ENCODE measurements at regions not wholly inside any gene's neighbourhood (a gene's known extent, or its start where the extent isn't known, plus 50 kb on each side); places are given as distances from the start of the nearest gene placed in this dataset.
"Not testable (repeated sequence)": the region's sequence is repeated elsewhere in the genome, so short reads cannot be mapped to it uniquely, and the experiment has no call there.

DNA sequence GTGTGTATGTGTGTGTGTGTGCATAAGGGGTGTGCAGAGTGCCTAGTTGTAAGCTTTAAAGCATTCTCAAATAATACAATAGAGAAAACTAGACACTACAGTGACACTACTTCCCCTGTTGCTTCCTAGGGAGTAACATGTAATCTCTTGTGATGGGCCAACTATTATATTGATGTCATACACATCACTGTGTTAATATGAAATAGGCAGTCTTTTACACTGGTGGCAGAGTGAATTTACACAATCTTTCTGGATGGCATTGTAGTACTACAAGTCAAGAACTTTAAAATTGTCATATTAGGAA, 488.0 kb upstream of the ZEB2 start:
- DNase-seq, result no peak

DNA sequence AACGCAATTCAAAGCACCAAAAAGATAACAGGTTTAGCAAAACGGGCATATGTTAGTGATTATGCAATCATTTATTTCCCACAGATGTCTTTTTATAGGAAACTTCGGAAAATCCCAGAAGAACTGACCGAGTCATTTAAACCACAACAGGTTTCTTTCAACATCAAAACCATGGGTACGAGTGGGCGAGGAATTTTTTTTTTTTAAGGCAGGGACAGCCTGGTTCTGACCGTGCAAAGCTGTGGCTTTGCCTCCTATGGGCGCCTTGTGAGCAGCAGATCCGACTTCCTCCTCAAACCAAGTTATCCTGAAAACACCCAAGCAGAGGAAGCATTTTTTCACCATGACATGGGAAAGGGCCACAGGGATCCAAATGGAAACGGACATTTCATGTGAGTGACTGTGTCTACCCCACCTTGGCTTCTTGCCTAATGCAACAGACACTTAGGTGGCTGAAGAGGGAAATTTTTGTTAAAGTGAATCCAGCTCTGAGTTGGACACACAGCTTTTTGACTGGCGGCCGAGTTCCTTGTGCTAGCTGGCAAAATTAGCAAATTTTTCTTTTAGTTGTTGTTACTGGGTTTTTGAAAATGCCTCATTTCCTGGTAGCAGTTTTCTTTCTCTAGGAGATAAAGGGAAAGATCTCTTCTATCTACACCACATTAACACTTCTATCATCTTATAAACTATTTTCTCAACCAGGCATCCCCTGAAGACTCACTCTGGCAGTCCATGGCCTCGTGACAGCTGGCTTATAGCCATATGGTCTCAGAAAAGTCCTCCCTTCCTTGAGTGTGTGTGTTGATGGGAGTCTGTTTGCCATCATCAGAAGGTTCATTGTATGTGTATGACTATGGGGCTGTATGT, 487.4 kb upstream of the ZEB2 start:
- DNase-seq, result no peak

DNA sequence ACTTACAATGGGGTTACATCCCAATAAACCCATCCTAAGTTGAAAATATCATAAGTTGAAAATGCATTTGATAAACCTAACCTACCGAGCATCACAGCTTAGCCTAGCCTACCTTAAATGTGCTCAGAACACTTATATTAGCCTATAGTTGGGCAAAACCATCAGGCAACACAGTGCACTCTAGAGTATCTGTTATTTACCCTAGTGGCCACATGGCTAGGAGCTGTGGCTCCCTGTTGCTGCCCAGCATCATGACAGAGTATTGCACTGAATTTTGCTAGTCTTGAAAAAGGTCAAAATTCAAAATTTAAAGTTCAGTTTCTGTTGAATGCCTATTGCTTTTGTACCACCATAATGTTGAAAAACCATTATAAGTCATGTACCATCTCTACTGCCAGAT, 482.7 kb upstream of the ZEB2 start:
- no peak for DNase-seq

DNA sequence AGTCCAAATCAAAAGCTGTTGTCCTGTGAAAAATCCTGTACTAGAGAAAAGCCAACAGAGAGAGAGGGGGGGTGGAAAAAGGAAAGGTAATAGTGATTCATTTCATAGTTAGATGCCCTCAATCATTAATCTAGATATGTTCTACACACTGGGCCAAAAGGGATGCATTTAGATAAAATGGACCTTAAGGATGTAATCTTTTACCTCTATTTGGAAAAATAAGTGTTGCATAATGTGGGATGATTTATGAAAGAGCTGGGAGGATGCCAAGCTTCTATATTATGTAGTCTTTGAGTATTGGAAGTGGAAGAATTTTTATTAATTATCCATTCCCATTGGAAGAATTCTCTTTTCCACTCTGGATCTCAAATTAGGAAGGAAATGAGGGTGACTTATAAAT, 480.5 kb upstream of the ZEB2 start:
- no peak for DNase-seq

DNA sequence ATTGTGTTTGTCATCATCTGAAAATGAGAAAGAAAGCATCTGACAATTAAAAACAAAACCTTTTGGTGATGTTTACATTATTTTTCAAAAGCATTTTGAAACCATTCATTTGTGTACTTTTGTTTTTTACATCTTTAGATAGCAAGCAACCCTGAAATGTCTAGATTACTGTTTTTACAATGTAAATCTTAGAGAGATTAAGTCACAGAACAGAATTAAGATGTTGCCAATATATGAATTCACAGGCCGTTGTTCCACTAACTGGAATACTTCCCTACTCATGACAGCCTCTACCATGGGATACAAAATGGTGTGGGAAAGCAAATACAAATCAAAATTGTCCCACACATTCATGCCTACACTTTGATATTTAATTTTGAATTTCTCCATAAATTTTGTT, 480.0 kb upstream of the ZEB2 start:
- DNase-seq, result no peak

DNA sequence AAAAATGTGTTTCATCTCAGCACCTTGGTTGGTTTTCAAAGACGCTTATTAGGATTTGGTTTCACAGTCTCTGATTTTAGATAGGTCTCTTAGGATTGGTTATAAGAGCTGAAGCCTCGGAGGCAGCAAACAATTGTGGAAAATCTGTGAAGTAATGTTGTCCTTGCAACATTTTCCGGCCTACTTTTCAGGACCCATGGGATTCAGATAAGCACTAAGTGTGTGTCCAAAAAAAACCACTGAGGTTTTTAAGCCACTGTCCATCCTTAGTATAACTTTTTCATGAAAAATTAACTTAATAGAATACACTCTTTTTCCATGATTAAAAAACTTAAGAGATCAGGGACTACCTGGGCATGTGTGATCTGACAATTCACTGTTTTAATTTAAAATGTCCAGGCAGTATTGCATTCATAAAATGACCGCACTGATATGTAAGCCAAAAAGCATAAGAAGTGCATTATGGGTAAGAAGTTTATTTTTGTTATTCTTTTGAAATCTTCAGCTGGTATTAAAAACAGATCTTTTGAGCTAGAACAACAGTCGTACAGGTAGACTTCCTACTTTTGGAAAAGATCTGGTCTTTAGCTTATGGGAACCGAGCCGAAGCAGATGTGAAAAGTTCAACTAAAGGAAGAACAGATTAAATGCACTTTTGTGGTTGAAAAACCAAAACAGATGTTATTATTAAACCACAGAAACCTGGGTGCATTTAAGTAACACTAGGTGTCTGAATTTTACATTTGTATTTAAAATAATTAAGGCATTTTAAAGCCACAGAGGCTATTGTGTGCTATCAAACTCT, 479.4 kb upstream of the ZEB2 start:
- no peak for DNase-seq

DNA sequence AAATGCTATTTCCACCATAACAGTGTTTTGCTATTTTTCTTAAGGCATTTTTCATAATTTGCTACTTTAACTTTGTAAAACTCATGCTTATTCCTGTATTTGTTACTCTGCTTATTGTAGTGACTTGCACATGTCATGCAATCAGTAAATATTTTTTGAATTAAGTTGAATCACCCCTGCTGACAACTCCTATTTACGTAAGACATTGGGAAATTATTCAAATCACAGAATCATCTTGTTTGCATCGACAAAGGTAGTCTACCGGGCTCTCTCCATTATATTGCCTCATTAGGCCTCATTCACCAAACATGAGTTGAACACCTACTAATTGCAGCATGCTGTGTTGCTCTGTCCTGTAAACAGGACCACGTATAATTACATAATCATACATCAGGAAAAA, 478.5 kb upstream of the ZEB2 start:
- DNase-seq, result no peak

DNA sequence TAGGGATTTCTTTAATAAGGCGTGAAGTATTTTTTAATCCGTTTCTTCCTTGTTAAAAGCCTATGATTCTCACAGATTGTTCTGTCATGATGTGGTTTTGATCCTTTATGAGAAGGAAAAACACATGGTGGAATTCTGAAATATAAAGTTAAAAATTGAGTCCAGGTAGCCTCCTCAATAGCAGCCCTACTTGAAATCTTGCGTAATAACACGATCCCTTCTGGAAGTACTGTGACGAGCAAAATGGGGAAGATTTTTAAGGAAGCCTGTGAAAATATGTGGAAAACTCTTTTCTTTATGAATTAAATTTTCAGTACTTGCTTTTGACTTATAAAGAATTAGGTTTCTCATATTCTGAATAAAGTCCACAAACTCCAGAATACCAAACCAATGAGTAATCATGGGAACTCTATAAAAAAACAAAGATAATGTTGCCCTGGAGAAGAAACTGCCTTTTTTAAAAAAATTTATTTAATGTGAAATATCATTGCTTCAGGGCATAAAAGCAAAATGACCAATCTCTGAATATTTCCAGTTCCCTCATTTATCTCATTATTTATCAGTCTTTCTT, 476.4 kb upstream of the ZEB2 start:
- no peak for DNase-seq

DNA sequence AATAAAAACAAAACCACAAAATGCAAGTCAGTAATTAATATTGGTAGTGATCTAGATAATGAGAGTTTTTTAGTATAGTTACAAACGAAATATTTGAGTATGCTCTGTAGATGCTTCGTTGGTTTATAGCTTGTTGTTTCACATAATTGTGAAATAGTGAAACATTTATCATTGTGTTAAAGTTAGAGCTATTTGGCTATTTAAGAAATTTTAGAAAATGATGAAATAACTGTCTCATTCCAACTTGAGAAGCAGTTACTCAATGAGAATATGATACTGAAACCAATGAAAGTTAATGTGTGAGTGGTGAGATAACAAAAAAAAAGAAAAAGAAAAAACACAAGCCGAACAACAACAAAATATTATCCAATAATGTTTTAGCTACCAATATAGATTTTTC, 475.6 kb upstream of the ZEB2 start:
- DNase-seq, result no peak

DNA sequence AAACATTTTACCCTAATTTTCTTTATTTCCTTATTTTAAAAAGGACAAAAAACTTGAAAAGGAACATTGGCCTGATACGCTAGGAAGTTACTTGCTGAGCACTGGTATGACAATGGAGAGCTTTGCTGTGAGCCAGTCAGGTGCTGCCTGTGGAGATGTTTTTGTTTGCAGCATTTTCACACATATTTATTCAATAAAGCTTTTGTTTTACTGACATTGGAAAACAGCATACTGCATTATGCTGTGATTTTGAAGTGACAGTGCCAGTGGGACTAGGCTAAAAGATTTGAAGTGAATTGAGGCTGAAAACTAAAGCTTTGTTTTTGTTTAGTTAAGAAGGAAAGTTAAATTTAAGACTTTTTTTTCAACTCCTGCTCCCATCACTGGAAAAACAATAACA, 470.7 kb upstream of the ZEB2 start:
- no peak for DNase-seq

DNA sequence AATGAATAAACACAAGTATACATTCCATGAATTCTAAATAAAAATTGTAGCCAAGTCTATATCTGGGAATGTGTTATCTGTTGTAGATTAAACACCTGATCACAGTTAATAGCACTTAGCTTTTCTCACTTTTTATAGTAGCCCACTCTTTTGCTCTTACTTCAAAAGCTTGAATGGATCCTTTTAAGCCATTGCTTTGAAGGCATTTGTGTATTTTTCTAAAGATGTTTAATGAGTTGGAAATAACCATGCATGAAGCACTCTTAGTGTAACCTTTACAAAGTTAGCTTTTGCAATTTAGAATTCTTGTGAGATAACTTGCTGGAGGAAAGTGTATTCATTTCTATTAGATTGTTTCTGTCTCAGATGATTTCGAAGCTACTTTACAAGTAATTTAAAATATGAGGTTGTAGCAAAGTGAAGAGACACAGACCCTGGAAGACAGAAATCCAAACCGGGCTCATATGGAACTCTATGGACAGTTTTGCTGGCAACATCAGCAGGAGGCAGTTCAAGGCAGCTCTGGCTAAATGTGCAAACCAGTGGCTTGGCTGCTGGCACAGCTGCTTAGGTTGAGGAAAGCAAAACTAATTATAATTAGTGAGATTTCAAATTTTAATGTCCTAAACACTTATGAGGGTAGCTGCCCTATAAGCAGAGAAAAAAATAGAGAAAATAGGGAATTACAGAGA, 469.8 kb upstream of the ZEB2 start:
- no peak for DNase-seq

DNA sequence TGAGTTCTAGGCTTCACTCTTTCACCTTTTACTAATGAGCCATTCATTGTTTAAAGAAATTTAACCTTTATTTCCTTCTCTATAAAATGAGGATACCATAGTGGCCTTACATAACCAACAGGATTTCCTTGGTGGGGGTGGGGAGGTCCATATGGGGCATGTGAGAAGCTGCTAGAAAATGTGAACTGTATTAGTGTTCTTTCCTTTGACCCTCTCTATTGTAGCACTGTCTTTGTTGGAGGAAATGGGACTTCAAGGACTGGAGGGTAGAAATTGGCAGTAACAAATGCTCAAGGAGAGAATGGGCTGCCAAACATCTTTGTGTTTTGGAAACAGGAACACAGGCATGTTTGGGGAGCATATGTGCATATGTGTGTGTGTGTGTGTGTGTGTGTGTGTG, 468.7 kb upstream of the ZEB2 start:
- no peak for DNase-seq

DNA sequence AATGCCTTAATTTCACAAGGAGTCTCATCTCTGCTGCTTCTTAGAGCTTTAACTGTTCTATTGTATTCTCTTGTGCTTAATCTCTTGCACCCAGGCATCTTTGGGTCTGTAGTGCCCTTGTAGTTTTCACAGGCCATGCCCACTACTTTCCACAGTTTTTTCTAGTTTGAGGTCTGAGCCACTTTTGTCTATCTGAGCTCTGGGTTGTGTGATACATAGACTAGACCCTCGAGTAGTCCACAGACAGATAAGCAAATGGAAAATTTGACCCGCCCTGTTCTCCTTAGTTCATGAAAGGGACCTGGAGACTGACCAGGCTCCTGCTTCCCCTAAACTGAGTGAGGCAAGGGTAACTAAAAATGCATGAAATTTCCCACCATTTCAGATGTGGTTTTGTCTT, 466.8 kb upstream of the ZEB2 start:
- no peak for DNase-seq

DNA sequence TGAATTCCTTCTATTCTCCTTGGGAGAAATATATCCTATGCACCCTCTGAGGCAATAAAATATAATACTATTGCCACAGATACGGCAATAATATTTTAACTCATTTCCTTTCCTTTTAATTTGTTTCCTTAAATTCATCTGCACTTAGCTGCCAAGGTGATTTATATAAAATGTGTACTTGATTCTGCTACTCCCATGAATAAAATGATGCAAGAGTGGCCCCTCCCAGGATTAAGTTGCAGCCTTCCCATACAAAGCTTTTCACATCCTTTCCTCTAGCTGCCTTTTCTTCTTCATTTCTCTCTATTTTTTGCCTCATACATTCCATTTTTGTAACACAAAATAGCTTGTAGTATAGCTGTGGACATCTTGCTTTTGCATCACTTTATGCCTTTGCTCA, 464.1 kb upstream of the ZEB2 start:
- no peak for DNase-seq

DNA sequence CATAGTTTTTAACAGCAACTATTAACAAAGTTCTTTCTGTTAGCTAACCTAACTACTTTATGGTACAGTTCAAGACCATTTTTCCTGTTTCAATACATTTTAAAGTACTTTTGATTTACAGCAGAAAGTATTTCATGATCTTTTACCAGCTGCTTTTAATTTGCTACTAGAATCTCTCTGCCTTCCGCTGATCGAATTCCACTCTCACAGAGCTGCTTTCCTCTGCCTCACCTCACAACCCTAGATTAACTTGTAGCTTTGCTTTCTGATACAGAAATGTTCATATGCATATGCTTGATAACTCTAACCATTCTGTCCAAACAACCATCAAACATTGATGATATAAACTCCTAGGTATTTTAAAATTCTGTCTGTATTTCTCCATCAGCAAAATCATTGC, 463.2 kb upstream of the ZEB2 start:
- no peak for DNase-seq

DNA sequence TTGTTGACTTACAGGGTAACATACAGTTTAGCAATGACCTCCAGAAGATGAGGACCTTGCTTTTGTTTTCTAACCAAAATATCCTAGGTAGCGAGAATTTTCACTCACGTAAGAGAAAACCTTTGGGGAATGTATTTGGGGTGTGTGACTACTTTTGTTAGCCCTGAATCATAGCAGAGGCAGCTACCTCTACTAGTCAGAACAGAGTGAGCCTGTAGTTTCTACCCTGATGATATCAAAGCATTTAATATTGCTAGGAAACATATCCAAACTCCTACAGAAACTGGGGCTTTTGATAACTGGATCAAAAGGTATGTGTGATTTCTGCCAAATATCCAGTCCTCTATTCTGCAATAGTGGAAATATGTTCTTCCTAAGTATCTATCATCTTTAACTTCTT, 462.6 kb upstream of the ZEB2 start:
- no peak for DNase-seq

DNA sequence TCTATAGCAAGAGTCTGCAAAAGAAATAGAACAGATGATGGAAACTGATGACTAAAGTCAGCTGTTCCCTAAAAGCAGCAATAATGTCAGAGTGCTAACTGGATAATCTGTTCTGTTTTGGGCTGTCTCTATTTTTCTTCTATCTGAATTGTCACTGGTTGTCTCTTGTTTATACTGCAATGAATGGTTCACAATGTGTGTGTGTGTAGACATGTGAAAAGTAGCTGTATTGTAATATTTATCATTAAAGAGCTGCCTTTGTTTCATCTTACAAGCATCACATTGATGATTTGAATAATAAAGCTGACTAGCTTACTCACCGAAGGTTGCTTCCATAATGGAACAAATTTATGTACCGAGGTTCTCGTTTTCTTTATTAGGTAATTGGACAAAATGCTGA, 456.0 kb upstream of the ZEB2 start:
- no peak for DNase-seq

DNA sequence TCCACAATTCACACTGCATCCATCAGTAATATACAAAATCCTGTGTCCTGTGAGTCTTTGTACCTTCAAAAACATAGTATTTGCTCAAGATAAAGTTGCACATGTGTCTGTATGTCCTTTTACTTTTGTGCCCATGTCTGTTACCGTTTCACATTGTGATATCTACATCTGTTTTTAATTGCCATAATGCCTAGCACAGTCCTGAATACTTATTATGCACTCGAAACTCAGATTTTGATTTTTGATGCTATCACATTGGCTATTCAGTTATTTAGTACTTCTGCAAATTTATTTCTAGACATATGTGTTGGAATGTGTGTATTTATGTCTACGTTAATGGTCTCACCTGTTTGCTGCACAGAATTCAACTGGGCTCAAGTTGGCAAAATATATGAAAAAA, 452.8 kb upstream of the ZEB2 start:
- no peak for DNase-seq

DNA sequence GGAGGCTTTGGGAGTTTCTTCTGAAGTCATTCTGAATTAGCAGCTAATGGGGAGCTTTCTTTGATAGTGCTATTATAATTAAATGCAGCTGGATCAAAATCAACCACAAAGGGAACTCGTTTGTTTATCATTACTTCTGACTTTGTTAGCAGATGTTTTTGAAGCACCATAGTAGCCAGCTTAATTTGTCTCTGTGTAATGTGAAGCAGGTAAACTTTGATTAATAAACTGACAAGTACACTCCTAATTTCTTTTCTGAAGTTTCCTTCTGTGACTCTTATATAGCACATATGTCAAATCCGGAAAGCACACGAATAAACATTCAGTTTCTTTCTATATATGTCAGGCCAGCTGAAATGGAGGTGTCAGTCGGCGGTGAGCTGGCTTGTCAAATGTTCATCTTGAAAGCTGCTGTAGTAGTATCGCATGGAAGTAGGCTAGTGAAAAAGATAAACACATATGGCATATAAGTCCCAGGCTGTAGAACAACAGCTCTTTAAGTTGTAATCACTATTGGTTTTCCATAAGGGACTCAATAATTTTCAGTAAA, 451.9 kb upstream of the ZEB2 start:
- no peak for DNase-seq

DNA sequence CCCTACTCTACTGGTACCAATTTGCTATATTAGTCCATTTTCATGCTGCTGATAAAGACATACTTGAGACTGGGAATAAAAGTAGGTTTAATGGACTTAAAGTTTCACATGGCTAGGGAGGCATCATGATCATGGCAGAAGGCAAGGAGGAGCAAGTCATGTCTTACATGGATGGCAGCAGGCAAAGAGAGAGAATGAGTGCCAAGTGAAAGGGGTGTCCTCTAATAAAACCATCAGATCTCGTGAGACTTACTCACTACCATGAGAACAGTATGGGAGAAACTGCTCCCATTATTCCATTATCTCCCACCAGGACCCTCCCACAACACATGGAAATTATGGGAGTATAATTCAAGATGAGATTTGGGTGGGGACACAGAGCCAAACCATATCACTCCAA, 450.5 kb upstream of the ZEB2 start:
- not testable (repeated sequence) for DNase-seq

DNA sequence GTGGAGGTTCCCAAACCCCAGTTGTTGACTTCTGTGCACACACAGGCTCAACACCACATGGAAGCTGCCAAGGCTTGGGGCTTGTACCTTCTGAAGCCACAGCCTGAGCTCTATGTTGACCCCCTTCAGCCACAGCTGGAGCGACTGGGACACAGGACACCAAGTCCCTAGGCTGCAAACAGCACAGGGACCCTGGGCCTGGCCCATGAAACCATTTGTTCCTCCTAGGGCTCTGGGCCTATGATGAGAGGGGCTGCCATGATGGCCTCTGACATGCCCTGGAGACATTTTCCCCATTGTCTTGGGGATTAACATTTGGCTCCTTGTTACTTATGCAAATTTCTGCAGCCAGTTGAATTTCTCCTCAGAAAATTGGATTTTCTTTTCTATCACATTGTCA, 449.6 kb upstream of the ZEB2 start:
- DNase-seq, result not testable (repeated sequence)

DNA sequence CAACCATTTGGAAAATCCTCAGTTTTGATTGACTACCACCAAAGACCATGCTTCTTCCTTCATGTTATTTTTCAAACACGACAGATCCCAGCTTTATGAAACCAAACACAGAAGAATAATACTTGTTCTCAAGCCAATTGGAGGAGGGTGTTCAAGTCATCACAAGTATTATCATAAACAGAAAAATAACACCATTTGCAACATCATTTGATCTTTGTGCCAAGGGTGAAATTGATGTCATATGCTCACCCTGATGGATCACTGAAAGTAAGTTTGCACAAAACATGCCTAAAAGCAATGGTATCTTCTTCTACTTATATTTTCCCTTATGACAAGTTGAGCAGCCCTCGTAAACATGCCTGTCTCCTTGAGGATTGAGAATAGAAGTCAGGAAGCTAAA, 448.0 kb upstream of the ZEB2 start:
- no peak for DNase-seq

DNA sequence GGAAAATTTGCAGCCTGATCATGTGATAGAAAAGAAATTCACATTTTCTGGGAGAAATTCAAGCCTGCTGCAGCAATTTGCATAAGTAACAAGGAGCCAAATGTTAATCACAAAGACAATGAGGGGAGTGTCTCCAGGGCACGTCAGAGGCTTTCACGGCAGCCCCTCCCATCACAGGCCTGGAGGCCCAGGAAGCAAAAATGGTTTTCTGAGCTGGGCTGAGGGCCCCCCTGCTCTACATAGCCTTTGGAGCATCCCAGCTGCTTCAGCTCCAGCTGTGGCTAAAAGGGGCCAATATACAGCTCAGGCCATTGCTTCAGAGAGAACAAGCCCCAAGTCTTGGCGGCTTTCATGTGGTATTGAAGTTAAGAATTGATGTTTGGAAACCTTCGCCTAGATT, 445.3 kb upstream of the ZEB2 start:
- no peak for DNase-seq
